SIG-M5 treated with dmso at 0.1 percent for 504 hours (cell line): ENCODE measurements at regions not wholly inside any gene's neighbourhood (a gene's known extent, or its start where the extent isn't known, plus 50 kb on each side); places are given as distances from the start of the nearest gene placed in this dataset.
A peak's percentile ranks its signal among the peaks of the same experiment; 100 is the strongest.

Experiments
- DNase-seq: peaks from one replicate; lab custom pipeline; 2025; ENCODE audit not compliant: unreplicated experiment; lab: John Stamatoyannopoulos, UW

GRCh38 chr9:79877943-79878602 is 306.3 kb downstream of the TLE4 start:
- peak; percentile 61 for DNase-seq

DNA sequence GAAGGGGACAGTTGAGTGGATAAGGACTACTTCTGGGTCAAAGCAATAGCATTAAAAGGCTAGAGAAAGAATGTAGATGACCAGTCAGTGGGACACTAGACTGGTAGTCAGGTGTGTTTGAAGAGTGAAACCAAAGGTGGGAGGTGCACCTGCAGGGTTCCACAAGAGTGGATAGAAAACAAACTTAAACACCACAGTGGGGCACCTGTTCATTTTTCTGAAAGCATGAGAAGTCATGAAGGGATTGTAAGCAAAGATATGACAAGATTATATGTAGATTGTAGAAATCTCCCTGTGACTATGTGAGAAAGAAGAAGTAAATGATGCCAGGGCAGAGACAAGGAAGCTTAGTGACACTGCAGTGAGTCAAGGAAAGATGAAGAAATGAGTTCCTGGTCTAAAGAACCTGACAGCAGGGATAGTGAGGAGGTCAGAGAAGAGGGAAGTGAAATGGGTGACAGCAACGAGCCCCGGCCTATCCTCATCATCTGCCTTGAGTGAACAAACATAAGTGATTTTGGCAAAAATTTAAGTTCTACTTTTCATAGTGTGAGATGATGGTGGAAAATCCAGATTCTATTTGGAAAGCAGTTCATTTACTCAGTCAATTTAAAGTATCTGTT is 296.9 kb downstream of the TLE4 start:
- peak; percentile 70 for DNase-seq

DNA sequence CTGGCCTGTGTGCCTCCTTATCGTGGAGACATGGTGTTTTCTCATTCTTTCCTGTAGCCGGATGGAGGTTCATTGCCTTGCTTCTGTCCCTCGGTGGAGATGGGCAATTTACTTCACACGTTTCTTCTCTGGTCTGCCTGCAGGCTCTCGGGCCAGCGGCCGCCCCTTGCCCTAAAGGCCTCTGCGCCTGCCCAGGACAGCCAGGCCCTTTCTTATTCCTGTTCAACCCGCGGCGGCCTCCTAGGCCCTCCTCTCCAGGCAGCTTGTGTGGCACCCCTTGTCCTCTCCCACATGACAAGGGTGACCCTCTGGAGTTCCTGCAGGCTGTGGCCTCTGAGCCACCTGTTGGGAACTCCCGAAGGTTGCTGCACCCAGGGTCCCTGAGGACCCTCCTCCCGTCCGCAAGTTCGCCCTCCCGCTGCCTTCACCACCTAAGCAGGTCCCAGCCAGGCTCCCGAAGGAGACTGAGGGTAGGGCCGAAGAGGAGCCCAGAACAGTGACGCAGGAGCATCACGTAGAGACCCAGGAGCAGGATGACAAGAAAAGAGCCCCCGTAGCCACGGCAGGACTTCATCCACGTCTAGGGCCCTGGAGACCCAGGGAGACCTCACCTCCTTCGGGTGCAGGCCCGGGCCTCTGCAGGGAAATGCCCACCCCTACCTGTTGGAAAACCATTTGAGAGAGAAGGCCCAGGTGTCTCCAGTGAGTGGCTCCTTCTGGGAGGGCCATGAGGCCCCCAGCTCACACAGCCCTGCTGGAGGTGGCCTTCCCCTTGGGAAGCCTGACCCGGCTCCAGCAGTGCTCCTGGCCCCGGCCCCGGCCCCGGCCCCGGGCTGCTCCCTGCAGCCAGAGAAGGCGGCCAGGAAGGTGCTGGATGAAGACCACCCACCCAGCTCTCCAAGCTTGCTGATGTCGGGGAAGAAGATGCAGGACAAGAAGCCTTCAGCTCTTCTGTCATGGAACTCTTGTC is 291.4 kb downstream of the TLE4 start:
- DNase-seq, result no peak

DNA sequence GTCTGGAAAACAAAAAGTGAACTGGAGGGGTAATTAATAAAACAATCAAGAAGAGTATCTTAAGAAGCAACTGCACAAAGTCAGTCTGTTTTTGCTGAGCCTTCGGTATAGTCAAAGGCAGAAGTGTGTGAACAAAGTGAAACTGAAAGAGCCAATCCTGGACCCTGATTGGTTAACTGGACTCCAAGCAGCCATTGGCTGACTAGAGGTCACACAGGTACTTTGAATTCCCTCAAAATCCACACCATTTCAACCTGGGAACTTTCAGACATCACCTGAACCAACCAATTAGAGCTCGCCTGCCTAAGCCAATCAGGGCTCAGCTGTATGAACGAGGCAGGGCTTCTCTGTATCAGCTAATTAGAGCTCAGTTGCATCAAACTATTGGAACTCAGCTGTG is 286.7 kb downstream of the TLE4 start:
- DNase-seq, result no peak

DNA sequence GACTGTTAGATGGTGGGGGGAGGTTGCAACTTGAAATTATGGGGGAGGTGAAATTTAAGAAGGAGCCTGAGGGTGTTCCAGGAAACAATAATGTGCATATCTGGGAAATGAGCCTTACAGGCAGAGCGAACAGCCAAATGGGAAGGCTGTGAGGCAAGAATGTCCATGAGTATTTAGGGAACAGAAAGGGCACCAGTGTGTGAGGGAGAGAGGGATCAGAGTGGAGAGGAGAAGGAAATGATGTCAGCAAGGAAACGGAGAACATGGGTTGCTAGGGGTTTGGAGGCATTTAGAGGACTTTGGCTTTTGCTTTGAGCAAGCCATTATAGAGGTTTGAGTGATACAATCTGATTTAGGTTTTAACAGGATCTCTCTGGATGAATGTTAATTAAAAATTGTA is 285.4 kb downstream of the TLE4 start:
- no peak for DNase-seq

DNA sequence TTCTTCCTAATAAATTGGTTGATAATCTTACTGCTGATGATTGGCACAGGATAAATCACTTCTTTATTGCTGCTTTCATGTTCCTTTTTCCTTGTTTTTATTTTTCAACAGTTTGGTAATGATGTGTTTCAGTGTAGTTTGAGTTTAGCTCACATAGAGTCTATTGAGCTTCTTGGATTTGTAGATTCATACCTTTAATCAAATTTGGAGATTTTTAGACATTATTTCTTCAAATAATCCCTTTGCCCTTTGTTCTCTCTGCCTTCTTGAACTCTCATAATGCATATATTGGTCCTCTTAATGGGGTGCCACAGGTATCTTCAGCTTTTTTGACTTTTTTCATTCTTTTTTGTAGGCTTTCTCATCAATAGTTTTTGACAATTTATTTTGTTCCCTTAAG is 275.3 kb downstream of the TLE4 start:
- no peak for DNase-seq

DNA sequence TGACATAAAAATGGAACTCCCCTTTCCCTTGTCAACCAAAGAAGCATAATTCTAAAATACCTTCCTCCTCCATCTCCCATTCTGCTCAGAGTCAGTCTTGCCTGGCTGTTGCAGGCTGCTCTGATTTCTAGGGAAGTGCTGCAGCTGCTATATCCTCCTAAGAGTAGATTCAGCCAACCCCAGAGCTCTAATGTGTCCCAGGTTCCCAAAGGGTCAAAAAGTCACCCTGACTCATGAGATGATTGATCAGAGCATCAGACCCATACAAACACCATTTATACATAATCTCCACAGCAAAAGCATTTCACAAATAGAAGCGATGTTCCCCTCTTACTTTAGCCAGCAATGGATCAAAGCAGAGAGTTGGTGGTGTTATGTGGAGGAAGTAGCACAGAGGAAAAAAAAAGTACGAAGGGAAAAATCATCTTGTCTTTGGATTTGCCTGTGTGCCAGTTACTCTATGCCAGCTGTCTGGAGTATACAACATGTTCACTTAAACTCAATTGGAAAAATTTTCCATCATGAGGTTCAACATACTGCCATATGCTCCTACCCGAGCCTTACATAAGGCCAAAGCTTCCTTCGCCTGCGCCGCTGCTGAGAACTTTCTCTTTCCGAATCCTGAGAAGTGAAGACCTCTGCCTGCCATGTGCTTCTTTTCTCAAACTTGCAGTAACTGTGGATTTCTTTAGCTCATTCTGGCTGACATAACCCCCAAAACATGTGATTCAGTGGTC is 258.0 kb downstream of the TLE4 start:
- no peak for DNase-seq

- DNase-seq, result no peak
Measured at GRCh38 chr9:79824265-79824664, 252.5 kb downstream of the TLE4 start.

GRCh38 chr9:79817438-79818004 is 245.8 kb downstream of the TLE4 start:
- no peak for DNase-seq

DNA sequence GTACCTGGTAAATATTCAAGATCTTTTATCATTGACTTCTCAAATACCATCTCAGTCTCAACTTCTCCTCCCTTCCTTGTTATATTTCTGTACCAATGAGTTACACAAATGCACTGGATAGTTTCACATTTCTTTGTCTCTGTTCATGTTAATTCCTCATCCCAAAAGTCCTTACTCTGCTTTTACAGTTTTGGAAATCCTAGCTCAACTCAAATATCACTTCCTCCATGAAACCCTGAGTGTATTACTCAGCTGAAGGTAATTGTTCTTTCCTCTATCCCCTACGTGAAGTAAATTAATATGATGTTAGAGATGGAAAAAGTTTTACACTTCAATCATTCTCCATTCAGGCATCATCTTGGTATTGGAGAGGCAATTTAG is 241.5 kb downstream of the TLE4 start:
- DNase-seq, result no peak

- peak; percentile 9 for DNase-seq
Measured at GRCh38 chr9:79812507-79813257, 240.9 kb downstream of the TLE4 start.

GRCh38 chr9:79812099-79812498 is 240.3 kb downstream of the TLE4 start:
- DNase-seq, result no peak

- DNase-seq, result no peak
Measured at GRCh38 chr9:79809931-79810330, 238.2 kb downstream of the TLE4 start.

- DNase-seq, result no peak
Measured at GRCh38 chr9:79809316-79809876, 237.6 kb downstream of the TLE4 start.

- DNase-seq, result no peak
Measured at GRCh38 chr9:79807971-79808370, 236.2 kb downstream of the TLE4 start.

GRCh38 chr9:79806086-79806485 is 234.3 kb downstream of the TLE4 start:
- no peak for DNase-seq

DNA sequence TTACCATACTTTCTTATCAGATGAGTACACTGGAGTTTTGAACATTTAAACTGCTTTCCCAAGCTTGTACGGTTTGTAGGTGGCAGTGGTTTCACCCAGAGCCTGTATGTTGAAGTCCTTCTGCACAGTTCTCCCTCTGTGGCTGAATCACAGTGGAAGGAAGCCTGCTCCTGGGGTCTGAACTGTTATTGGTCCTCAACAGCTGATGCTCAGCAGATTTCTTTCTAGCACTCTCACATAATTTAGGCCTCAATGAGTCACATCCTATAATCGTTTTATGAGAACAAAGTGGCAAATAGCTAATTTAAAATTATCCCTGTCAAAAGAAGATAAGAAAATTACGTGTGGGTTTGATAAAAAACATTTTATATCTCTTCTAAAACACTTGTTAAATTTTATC is 229.7 kb downstream of the TLE4 start:
- no peak for DNase-seq

DNA sequence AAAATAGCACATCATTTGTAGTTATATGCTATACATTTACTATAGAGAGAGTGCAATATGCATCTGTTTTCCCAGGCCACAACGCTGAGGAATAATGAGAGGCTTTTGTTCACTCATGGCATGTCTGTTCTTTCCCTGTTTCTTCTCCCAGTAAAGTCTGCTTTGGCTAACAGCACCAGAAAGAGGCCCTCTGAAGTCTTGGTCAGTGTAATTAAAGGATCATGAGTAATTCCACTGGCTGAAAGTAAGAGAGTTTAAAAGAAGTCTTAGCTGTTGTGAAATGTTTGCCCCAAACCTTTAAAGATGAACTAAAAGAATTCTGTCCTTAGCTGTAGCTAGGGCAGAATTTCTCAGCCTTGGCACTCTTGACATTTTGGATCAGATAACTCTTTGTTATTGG is 228.8 kb downstream of the TLE4 start:
- no peak for DNase-seq

DNA sequence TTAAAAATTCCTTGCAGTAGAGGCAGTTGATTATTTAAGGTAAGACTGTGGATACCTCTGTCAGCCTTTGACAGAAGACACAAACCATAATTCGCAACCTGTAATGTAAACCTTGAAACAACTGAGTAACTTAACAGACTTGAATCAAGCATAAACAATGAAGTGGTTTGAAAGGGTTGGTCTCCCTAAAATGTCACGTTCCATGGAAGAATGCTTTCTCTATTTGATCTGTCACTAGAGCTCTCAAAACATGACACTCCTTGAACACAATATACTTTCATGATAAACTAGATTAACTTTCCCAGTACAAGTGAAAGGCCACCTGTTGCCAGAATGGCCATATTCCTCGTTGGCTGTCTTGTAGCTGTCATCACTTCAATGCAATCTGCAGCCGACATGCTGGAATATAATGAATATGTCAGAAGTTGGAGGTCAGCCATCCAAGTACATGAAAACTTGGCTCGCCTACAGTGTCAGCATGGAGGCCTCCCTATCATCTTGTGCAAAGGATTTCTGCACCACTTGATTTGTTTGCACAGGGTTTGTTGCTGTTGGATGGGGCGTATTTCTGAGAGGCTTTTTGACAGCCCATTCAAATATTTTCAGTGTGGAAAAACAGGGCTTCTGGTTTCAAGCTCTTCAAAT is 228.0 kb downstream of the TLE4 start:
- no peak for DNase-seq
